ENCODE measurements at regions not wholly inside any gene's neighbourhood (a gene's known extent, or its start where the extent isn't known, plus 50 kb on each side); places are given as distances from the start of the nearest gene placed in this dataset.

GRCh38 chr13:109271555-109272541 is 514.5 kb downstream of the IRS2 start:
- no peak for TF ChIP-seq JUND (IDR thresholded peaks at IDR 0.05)
- no peak for TF ChIP-seq EZH2 (IDR thresholded peaks at IDR 0.05)

Data from HCT116 (cell line).